ENCODE measurements at regions not wholly inside any gene's neighbourhood (a gene's known extent, or its start where the extent isn't known, plus 50 kb on each side); places are given as distances from the start of the nearest gene placed in this dataset.

DNA sequence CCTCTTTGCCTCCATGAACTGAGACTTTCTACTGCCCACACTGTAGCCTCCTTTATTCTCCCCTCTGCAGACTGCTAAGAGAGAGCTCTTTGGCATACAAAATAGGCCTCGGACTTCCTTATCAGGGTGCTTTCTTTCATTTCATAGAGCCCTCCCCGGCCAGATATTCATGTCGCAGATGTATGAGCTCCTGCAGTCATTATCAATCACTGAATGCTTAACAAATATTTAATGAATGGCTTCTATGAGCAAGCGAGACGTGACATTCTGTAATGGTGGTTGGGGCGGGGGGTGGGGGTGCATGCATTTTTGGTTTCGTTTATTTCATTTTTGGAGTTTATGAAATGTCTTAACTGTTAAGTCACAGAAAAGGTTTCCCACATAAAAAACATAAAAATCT lies 344.8 kb upstream of the KAZN start:
- peaks cover 6% of the 10 kb centered on the region for H3K9me3 Mint-ChIP-seq (ENCODE audit: low read depth)
- no peaks in the 10 kb centered on the region for H3K27me3 Mint-ChIP-seq (ENCODE audit: low read depth)
- no peak overlapping the region for H3K4me3 Mint-ChIP-seq (ENCODE audit: unreplicated experiment)
- no peak for DNase-seq (ENCODE audit: low spot score)
- no peaks in the 10 kb centered on the region for H3K4me1 Mint-ChIP-seq (ENCODE audit: low read depth)
- no peaks in the 10 kb centered on the region for H3K36me3 Mint-ChIP-seq (ENCODE audit: low read depth)
- TF ChIP-seq, protein P1, sequence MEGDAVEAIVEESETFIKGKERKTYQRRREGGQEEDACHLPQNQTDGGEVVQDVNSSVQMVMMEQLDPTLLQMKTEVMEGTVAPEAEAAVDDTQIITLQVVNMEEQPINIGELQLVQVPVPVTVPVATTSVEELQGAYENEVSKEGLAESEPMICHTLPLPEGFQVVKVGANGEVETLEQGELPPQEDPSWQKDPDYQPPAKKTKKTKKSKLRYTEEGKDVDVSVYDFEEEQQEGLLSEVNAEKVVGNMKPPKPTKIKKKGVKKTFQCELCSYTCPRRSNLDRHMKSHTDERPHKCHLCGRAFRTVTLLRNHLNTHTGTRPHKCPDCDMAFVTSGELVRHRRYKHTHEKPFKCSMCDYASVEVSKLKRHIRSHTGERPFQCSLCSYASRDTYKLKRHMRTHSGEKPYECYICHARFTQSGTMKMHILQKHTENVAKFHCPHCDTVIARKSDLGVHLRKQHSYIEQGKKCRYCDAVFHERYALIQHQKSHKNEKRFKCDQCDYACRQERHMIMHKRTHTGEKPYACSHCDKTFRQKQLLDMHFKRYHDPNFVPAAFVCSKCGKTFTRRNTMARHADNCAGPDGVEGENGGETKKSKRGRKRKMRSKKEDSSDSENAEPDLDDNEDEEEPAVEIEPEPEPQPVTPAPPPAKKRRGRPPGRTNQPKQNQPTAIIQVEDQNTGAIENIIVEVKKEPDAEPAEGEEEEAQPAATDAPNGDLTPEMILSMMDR (IDR thresholded peaks at IDR 0.05): no peak
- no peak overlapping the region for H3K27ac Mint-ChIP-seq (ENCODE audit: unreplicated experiment)

DNA sequence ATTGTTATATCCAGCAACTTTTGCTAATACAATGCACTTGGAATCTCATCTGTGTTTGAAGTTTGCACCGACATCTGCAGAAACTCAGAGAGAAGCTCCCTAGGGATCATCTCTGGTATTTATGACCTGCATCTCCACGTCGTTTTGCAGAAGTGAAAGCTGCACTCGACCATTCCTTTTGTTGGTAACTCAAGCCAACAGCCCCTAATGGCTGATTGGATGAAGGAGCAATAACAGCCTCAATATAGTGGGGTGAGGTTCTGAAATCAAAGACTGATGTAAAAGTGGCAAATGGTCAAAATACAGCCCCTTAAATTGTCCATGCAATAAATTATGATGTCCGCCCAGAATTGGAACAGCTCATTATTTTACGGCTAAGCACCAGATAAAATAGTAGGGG lies 344.2 kb upstream of the KAZN start:
- TF ChIP-seq, protein P1 (IDR thresholded peaks at IDR 0.05): no peak
- no peaks in the 10 kb centered on the region for H3K27me3 Mint-ChIP-seq (ENCODE audit: low read depth)
- no peak for DNase-seq (ENCODE audit: low spot score)
- peaks cover 6% of the 10 kb centered on the region for H3K9me3 Mint-ChIP-seq (ENCODE audit: low read depth)
- no peak overlapping the region for H3K4me3 Mint-ChIP-seq (ENCODE audit: unreplicated experiment)
- H3K36me3 Mint-ChIP-seq (ENCODE audit: low read depth): no peaks in the 10 kb centered on the region
- no peaks in the 10 kb centered on the region for H3K4me1 Mint-ChIP-seq (ENCODE audit: low read depth)
- H3K27ac Mint-ChIP-seq (ENCODE audit: unreplicated experiment): no peak overlapping the region

DNA sequence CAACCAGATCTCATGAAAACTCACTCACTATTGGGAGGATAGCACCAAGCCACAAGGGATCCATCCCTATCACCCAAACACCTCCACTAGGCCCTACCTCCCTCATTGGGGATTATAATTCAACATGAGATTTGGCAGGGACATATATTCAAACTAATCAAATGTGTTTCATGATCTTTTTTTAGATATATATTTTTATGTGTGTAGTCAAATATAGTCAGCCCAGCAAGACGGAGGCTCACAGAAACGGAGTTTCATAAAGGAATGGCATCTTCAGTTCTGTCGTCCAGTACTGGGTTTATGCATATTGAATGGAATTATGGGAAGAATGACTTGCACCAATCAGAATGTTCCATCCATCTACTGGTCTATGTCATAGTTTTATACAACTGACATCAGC lies 343.3 kb upstream of the KAZN start:
- DNase-seq (ENCODE audit: low spot score): no peak
- no peak overlapping the region for H3K27ac Mint-ChIP-seq (ENCODE audit: unreplicated experiment)

DNA sequence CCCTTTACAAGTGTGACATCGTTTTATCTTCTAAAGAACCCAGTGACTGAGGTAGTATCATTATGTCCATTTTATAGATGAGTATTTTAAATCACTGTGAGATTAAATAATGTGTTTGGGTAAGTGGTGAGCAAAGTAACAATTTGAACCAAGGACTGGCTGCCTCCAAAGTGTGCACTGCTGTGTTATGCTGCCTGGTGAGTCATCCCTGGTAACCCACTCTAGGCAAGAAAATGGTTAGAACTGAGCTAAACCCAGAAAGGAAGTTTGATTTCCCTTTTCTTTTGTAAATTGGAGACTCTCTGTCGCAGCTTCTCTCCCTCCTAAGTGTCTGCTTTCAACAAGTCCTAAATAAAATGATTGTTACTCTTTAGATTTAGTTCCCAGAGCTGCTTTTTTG lies 342.8 kb upstream of the KAZN start:
- TF ChIP-seq, protein P1 (IDR thresholded peaks at IDR 0.05): no peak
- H3K27ac Mint-ChIP-seq (ENCODE audit: unreplicated experiment): no peak overlapping the region
- H3K36me3 Mint-ChIP-seq (ENCODE audit: low read depth): no peaks in the 10 kb centered on the region
- no peak for DNase-seq (ENCODE audit: low spot score)
- H3K27me3 Mint-ChIP-seq (ENCODE audit: low read depth): peaks cover 3% of the 10 kb centered on the region
- no peak overlapping the region for H3K4me3 Mint-ChIP-seq (ENCODE audit: unreplicated experiment)
- H3K4me1 Mint-ChIP-seq (ENCODE audit: low read depth): no peaks in the 10 kb centered on the region
- H3K9me3 Mint-ChIP-seq (ENCODE audit: low read depth): peaks cover 11% of the 10 kb centered on the region

More for the DNA sequence above, 343.3 kb upstream of the KAZN start:
- TF ChIP-seq, protein P1 (IDR thresholded peaks at IDR 0.05): no peak
- no peaks in the 10 kb centered on the region for H3K36me3 Mint-ChIP-seq (ENCODE audit: low read depth)
- H3K4me1 Mint-ChIP-seq (ENCODE audit: low read depth): no peaks in the 10 kb centered on the region
- H3K27me3 Mint-ChIP-seq (ENCODE audit: low read depth): peaks cover 2% of the 10 kb centered on the region
- H3K9me3 Mint-ChIP-seq (ENCODE audit: low read depth): peaks cover 10% of the 10 kb centered on the region
- no peak overlapping the region for H3K4me3 Mint-ChIP-seq (ENCODE audit: unreplicated experiment)

DNA sequence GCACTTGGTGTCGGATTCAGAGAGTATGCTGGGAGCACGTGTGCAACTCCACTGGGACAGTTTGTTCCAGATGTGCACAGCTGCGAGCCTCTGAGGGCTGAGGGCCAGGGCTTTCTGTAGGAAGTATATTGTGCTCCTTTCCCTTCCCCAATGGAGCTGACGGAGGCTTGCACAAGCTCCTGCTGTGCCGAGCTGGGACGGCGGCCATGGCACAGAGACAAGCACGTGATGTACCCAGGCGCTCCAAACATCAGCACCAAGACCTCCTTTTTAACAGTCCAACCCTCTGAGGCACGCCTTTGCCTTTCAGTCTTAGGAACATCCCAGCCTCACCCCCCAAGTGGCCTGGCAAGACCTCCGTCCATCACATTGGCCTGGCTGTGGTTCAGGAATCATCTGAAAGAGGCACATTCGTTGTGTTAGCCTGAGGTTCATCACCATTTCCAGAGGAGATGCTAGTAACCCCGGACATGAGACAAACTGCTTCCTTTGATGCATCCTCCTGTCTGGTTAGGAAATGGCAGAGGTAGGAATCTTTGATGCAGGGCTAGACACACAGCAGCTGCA lies 339.2 kb upstream of the KAZN start:
- H3K27ac Mint-ChIP-seq (ENCODE audit: unreplicated experiment): no peak overlapping the region
- TF ChIP-seq, protein P1 (IDR thresholded peaks at IDR 0.05): no peak
- no peaks in the 10 kb centered on the region for H3K4me1 Mint-ChIP-seq (ENCODE audit: low read depth)
- peaks cover 12% of the 10 kb centered on the region for H3K27me3 Mint-ChIP-seq (ENCODE audit: low read depth)
- DNase-seq (ENCODE audit: low spot score): no peak
- peaks cover 11% of the 10 kb centered on the region for H3K9me3 Mint-ChIP-seq (ENCODE audit: low read depth)
- no peak overlapping the region for H3K4me3 Mint-ChIP-seq (ENCODE audit: unreplicated experiment)
- no peaks in the 10 kb centered on the region for H3K36me3 Mint-ChIP-seq (ENCODE audit: low read depth)

All from chondrocyte (in vitro differentiated cells).